Fibroblast of lung (primary cell): ENCODE measurements at regions not wholly inside any gene's neighbourhood (a gene's known extent, or its start where the extent isn't known, plus 50 kb on each side); places are given as distances from the start of the nearest gene placed in this dataset.
A peak's percentile ranks its signal among the peaks of the same experiment; 100 is the strongest.

Experiments
- DNase-seq, 2 donors: peaks; one replicate each; pipeline versions ENCODE4 v3.0.0 to v3.0.0-alpha.2; 2010; ENCODE audit warnings: low read depth in 2 of 2
- H2AFZ ChIP-seq: 2 replicates; pipeline ENCODE4 v1.5.1; 2012; ENCODE audit warnings: low read length, control low read depth, inconsistent platforms
- H3K27ac ChIP-seq: 2 replicates; pipeline ENCODE4 v1.5.1; 2011; ENCODE audit warnings: low read length, control low read depth; ENCODE audit not compliant: insufficient read depth
- H3K27me3 ChIP-seq: 2 replicates; pipeline ENCODE4 v1.5.1; 2011; ENCODE audit warnings: mild to moderate bottlenecking, low read length; ENCODE audit not compliant: control insufficient read depth, insufficient read depth
- H3K36me3 ChIP-seq: 2 replicates; pipeline ENCODE4 v1.5.1; 2011; ENCODE audit warnings: low read length; ENCODE audit not compliant: control insufficient read depth, insufficient read depth
- H3K4me1 ChIP-seq: 2 replicates; pipeline ENCODE4 v1.5.1; 2011; ENCODE audit warnings: low read length; ENCODE audit not compliant: control insufficient read depth, insufficient read depth; ENCODE audit errors: extremely low read depth
- H3K4me2 ChIP-seq: 2 replicates; pipeline ENCODE4 v1.5.1; 2011; ENCODE audit warnings: low read length, control low read depth; ENCODE audit not compliant: insufficient read depth; ENCODE audit errors: extremely low read depth
- H3K4me3 ChIP-seq, 4 experiments: fragments of 200-600 bp in 1 of 4; sonication (generic) in 1 of 4; replicated peaks in 1 of 4; 2 replicates each; pipeline ENCODE4 v1.5.1; 2011 to 2016; ENCODE audit warnings: low read length in 4 of 4, low read depth in 3 of 4, mild to moderate bottlenecking in 3 of 4, control low read depth in 2 of 4, inconsistent platforms in 1 of 4, mixed read lengths in 1 of 4; ENCODE audit not compliant: insufficient read depth in 1 of 4; ENCODE audit errors: control extremely low read depth in 1 of 4
- H3K79me2 ChIP-seq: 2 replicates; pipeline ENCODE4 v1.5.1; 2012; ENCODE audit warnings: mild to moderate bottlenecking, low read length, inconsistent platforms; ENCODE audit not compliant: control insufficient read depth, insufficient read depth
- H3K9ac ChIP-seq: 2 replicates; pipeline ENCODE4 v1.5.1; 2011; ENCODE audit warnings: mild to moderate bottlenecking, low read length, control low read depth; ENCODE audit not compliant: insufficient read depth
- H3K9me3 ChIP-seq: 2 replicates; pipeline ENCODE4 v1.5.1; 2012; ENCODE audit warnings: low read depth, low read length; ENCODE audit not compliant: control insufficient read depth, insufficient read depth
- H4K20me1 ChIP-seq: 2 replicates; pipeline ENCODE4 v1.5.1; 2011; ENCODE audit warnings: low read length; ENCODE audit not compliant: control insufficient read depth, insufficient read depth; ENCODE audit errors: extremely low read depth
- EZH2 ChIP-seq: IDR thresholded peaks from 2 replicates; pipeline ENCODE4 v1.5.1; 2012; ENCODE audit warnings: low read length, control low read depth, mild to moderate bottlenecking; ENCODE audit errors: missing control alignments
- TF ChIP-seq, protein P1 (sequence below), 2 donors: IDR thresholded peaks in 1 of 2; conservative IDR thresholded peaks in 1 of 2; 1 replicate in 1 of 2; 2 replicates in 1 of 2; pipeline ENCODE4 v1.5.1; 2011 to 2012; ENCODE audit warnings: low read length in 2 of 2, control low read depth in 1 of 2, inconsistent platforms in 1 of 2, low read depth in 1 of 2, mild to moderate bottlenecking in 1 of 2

DNA sequence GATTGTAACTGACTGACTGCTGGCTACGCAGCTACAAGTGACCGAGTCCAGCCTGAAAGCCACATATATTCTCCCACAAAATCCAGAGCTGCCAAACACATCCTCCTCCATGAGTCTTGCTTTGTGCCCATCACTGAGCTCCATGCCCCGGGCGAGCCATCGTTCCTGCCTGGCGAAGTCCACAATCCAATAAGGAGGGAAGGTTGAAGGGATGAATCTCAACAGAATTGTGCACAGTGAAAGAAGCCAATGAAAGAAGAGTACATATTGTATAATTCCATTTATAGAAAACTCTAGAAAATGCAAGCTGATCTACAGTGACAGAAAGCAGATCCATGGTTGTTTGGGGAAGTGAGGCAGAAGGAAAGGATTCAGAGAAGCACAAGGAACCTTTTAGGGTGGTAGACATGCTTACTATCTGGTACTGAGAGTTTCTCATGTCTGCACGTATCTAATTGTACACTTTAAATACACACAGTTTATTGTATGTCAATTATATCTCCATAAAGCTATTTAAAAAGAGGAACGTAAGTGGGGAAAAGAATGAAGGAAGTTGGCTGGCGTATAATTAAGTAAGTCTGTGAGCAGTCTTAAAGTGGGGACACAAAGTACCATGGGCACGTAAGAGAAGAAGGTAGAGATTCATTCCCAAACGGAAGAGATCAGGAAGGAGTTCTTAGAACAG, 115.9 kb upstream of the JUN start:
- Histone ChIP-seq H3K36me3 (no peaks in the 10 kb centered on the region), H3K9me3 (no peaks in the 10 kb centered on the region), H3K27me3 (no peaks in the 10 kb centered on the region), H3K79me2 (no peaks in the 10 kb centered on the region), H2AFZ (no peak overlapping the region), H3K9ac (no peak overlapping the region), H3K4me1 (peaks cover 2% of the 10 kb centered on the region), H4K20me1 (no peaks in the 10 kb centered on the region), H3K4me3 (no peak overlapping the region), H3K27ac (no peak overlapping the region), H3K4me2 (no peak overlapping the region)
- no peak for TF ChIP-seq EZH2
- TF ChIP-seq, protein P1, sequence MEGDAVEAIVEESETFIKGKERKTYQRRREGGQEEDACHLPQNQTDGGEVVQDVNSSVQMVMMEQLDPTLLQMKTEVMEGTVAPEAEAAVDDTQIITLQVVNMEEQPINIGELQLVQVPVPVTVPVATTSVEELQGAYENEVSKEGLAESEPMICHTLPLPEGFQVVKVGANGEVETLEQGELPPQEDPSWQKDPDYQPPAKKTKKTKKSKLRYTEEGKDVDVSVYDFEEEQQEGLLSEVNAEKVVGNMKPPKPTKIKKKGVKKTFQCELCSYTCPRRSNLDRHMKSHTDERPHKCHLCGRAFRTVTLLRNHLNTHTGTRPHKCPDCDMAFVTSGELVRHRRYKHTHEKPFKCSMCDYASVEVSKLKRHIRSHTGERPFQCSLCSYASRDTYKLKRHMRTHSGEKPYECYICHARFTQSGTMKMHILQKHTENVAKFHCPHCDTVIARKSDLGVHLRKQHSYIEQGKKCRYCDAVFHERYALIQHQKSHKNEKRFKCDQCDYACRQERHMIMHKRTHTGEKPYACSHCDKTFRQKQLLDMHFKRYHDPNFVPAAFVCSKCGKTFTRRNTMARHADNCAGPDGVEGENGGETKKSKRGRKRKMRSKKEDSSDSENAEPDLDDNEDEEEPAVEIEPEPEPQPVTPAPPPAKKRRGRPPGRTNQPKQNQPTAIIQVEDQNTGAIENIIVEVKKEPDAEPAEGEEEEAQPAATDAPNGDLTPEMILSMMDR (conservative IDR thresholded peaks at IDR 0.05 in 1 of 2, IDR thresholded peaks at IDR 0.05 in 1 of 2; ENCODE audit: low read depth in 1 of 2, low read length in 2 of 2): no peak
- no peak for DNase-seq

DNA sequence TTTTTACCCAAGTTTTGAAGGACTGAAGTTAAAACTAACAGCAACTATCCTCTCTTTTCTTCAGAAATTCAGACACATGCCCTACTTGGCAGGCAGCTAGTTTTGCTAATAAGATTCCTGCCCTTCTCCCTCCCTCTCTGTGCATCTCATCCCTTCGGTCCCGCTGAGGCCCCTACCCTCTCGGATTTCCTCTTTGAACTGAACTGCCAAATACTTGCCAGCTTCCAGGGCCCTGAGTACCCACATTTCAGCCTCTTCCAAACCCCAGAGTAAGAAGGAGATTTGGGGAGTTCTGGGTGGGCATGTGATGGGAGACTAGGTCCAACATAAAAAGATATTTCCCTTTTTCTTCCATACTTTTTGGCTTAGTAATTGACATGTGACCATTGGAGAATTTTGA, 116.5 kb upstream of the JUN start:
- Histone ChIP-seq H3K4me1 (peaks cover 2% of the 10 kb centered on the region), H3K36me3 (no peaks in the 10 kb centered on the region), H3K4me3 (no peak overlapping the region), H3K79me2 (no peaks in the 10 kb centered on the region), H3K27me3 (no peaks in the 10 kb centered on the region), H3K27ac (no peak overlapping the region), H3K4me2 (no peak overlapping the region), H4K20me1 (no peaks in the 10 kb centered on the region), H3K9ac (no peak overlapping the region), H2AFZ (no peak overlapping the region), H3K9me3 (no peaks in the 10 kb centered on the region)
- peak in 1 of 2 donors; percentile 39 for DNase-seq
- TF ChIP-seq, protein P1 (conservative IDR thresholded peaks at IDR 0.05 in 1 of 2, IDR thresholded peaks at IDR 0.05 in 1 of 2; ENCODE audit: low read depth in 1 of 2, low read length in 2 of 2): no peak
- no peak for TF ChIP-seq EZH2

DNA sequence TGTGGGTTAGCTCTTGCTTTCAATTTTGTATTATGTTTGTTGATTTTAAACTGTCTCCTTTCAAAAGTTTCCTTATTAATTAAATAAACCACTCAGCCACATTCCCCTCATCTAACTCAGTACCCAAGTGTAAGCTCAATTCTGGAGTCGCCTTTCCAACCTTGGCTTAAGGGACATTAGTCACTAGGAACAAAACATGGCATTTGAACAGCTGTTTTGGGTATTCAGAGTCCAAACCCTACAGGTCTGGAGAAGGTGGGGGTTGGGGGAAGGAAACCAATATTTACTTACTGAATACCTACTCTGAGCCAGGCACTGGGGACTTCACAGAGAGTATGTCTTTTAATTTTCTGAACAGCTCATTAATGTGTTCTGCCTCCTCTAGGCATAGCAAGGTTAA, 117.2 kb upstream of the JUN start:
- Histone ChIP-seq H3K4me1 (peaks cover 2% of the 10 kb centered on the region), H4K20me1 (no peaks in the 10 kb centered on the region), H3K4me2 (no peak overlapping the region), H3K27me3 (no peaks in the 10 kb centered on the region), H3K36me3 (no peaks in the 10 kb centered on the region), H3K79me2 (no peaks in the 10 kb centered on the region), H2AFZ (no peak overlapping the region), H3K9ac (no peak overlapping the region), H3K27ac (no peak overlapping the region), H3K4me3 (no peak overlapping the region), H3K9me3 (no peaks in the 10 kb centered on the region)
- no peak for TF ChIP-seq EZH2
- TF ChIP-seq, protein P1 (conservative IDR thresholded peaks at IDR 0.05 in 1 of 2, IDR thresholded peaks at IDR 0.05 in 1 of 2; ENCODE audit: low read depth in 1 of 2, low read length in 2 of 2): no peak
- no peak for DNase-seq
